ENCODE measurements at regions not wholly inside any gene's neighbourhood (a gene's known extent, or its start where the extent isn't known, plus 50 kb on each side); places are given as distances from the start of the nearest gene placed in this dataset.

DNA sequence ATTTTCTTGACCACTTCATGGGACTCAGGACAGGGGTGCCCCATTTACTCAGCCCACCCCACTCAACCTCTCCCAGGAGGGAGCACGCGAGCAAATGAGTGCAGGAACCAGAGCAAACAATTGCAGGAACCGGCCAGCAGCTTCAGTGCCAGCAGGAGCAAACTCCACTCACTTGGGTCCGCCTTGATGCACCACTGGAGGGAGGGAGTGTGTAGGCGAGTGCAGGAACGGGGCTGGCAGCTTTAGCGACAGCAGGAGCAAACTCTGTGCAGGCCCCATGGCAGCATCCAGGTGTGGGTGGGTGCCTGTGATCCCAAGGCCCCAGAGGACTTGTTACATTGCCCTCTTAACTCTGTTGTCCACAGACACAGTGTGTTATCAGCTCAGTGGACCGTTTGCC is 1667.3 kb upstream of the CELF4 start:
- H3K56ac ChIP-seq (replicated peaks; ENCODE audit: insufficient read length, low read depth, low read length), result no peak overlapping the region
- no peaks in the 10 kb centered on the region for H3K79me1 ChIP-seq (ENCODE audit: low read depth, low read length)
- WGBS, 2 experiments (ENCODE audit: extremely low coverage in 1 of 2, insufficient coverage in 1 of 2, insufficient read length in 1 of 2, insufficient replicate concordance in 2 of 2, low coverage in 1 of 2, low lambda C conversion rate in 2 of 2, missing lambda C conversion rate in 1 of 2), result 94% methylated on average over 8 of the region's 8 CpGs; no CpG with 5 or more reads in 1 of the 2 experiments
- no peaks in the 10 kb centered on the region for H4K20me1 ChIP-seq (replicated peaks in 1 of 2; ENCODE audit: control insufficient read depth in 1 of 2, insufficient read depth in 2 of 2, low read length in 2 of 2)
- H3K23ac ChIP-seq (ENCODE audit: insufficient read length), result no peak overlapping the region
- POLR2A ChIA-PET (ENCODE audit: partially characterized antibody), result no interaction called here
- DNase-seq (ENCODE audit: low read depth in 1 of 2, low spot score in 2 of 2), result no peak
- no peak overlapping the region for H3K27ac ChIP-seq (ENCODE audit: low read depth, low read length)
- no peak overlapping the region for H3K4me3 ChIP-seq (ENCODE audit: extremely low read depth in 1 of 4, insufficient read depth in 2 of 4, low read depth in 3 of 4, low read length in 4 of 4)
- no peak overlapping the region for H4K8ac ChIP-seq (ENCODE audit: extremely low read depth, insufficient read depth, low read length)
- H3K14ac ChIP-seq (ENCODE audit: insufficient read length), result no peak overlapping the region
- no peak overlapping the region for H2BK120ac ChIP-seq (replicated peaks; ENCODE audit: low read depth, low read length)
- no peak overlapping the region for H2AK5ac ChIP-seq (ENCODE audit: low read depth, low read length)
- no peak overlapping the region for H2BK12ac ChIP-seq (ENCODE audit: low read depth, low read length)
- H3K9ac ChIP-seq (replicated peaks in 1 of 4; ENCODE audit: extremely low read depth in 1 of 4, low read depth in 3 of 4, low read length in 3 of 4), result no peak overlapping the region
- H2AFZ ChIP-seq (ENCODE audit: low read length), result no peak overlapping the region
- H3K4me2 ChIP-seq (ENCODE audit: insufficient read depth in 1 of 2, low read depth in 2 of 2, low read length in 2 of 2), result no peak overlapping the region
- H2BK5ac ChIP-seq (ENCODE audit: low read depth, low read length), result no peak overlapping the region
- H3K36me3 ChIP-seq (ENCODE audit: control insufficient read depth in 2 of 4, insufficient read depth in 4 of 4, low read length in 3 of 4), result peaks cover 0 to 2% (median 0%) of the 10 kb centered on the region in 4 experiments; a peak in 2 of 8 replicates
- H3K4me1 ChIP-seq (replicated peaks in 1 of 4; ENCODE audit: control insufficient read depth in 3 of 4, insufficient read depth in 4 of 4, low read length in 3 of 4), result peaks cover 0 to 2% (median 1%) of the 10 kb centered on the region in 4 experiments; a peak in 2 of 7 replicates
- H2BK15ac ChIP-seq (ENCODE audit: low read length), result no peak overlapping the region
- no peak for FAIRE-seq
- CTCF ChIA-PET (ENCODE audit: partially characterized antibody), result no interaction called here
- peaks cover 8 to 21% of the 10 kb centered on the region in 2 experiments; a peak in 3 of 4 replicates for H3K9me3 ChIP-seq (ENCODE audit: insufficient read depth in 2 of 2, low read depth in 1 of 2, low read length in 1 of 2)
- no peaks in the 10 kb centered on the region for H3K23me2 ChIP-seq (ENCODE audit: low read depth, low read length)
- no peak overlapping the region for H2BK20ac ChIP-seq (ENCODE audit: low read length)
- no peak overlapping the region for H3K4ac ChIP-seq (replicated peaks; ENCODE audit: insufficient read length, low read depth, low read length)
- no peak overlapping the region for H4K5ac ChIP-seq (ENCODE audit: insufficient read length, low read depth, low read length)
- no peak overlapping the region for H3K18ac ChIP-seq (ENCODE audit: extremely low read depth, low read length)
- H3K27me3 ChIP-seq (replicated peaks in 1 of 4; ENCODE audit: control insufficient read depth in 3 of 4, extremely low read depth in 1 of 4, insufficient read depth in 3 of 4, low read length in 3 of 4), result no peaks in the 10 kb centered on the region
- H3K79me2 ChIP-seq (ENCODE audit: control insufficient read depth in 1 of 2, insufficient read depth in 2 of 2, low read length in 2 of 2), result no peaks in the 10 kb centered on the region
- no peak overlapping the region for H4K91ac ChIP-seq (replicated peaks; ENCODE audit: insufficient read length, low read length)
- no peak for TF ChIP-seq JUND (IDR thresholded peaks at IDR 0.05; ENCODE audit: low read length)
- no peak for TF ChIP-seq SIRT6 (IDR thresholded peaks at IDR 0.05; ENCODE audit: low read length)
- no peak for TF ChIP-seq TAF1 (IDR thresholded peaks at IDR 0.05; ENCODE audit: low read depth, low read length)
- no peak for TF ChIP-seq FOSL1 (IDR thresholded peaks at IDR 0.05; ENCODE audit: insufficient read depth, low read depth, low read length)
- TF ChIP-seq TBP (IDR thresholded peaks at IDR 0.05; ENCODE audit: low read depth, low read length), result no peak

Data from H1 (cell line).